ENCODE measurements at regions not wholly inside any gene's neighbourhood (a gene's known extent, or its start where the extent isn't known, plus 50 kb on each side); places are given as distances from the start of the nearest gene placed in this dataset.

GRCh38 chr2:6692819-6693218 lies 172.9 kb downstream of the CMPK2 start:
- H3K36me3 ChIP-seq (ENCODE audit: control insufficient read depth in 2 of 4, insufficient read depth in 4 of 4, low read length in 3 of 4) = no peaks in the 10 kb centered on the region
- H3K4me1 ChIP-seq (replicated peaks in 1 of 4; ENCODE audit: control insufficient read depth in 3 of 4, insufficient read depth in 4 of 4, low read length in 3 of 4) = 0 out of 7 replicates have a peak, but pooled peaks cover 0 to 4% (median 0%) of the 10 kb centered on the region in 4 experiments
- ChIA-PET CTCF (ENCODE audit: partially characterized antibody) (interaction anchor here (1.2 kb wide), 1 partner anchor 136 kb away, joined by 3 read pairs; no protein-coding TSS in a partner anchor), POLR2A (ENCODE audit: partially characterized antibody) (no interaction called here)
- H4K91ac ChIP-seq (replicated peaks; ENCODE audit: insufficient read length, low read length) = no peak overlapping the region
- H4K8ac ChIP-seq (ENCODE audit: extremely low read depth, insufficient read depth, low read length) = no peak overlapping the region
- H3K27me3 ChIP-seq (replicated peaks in 1 of 4; ENCODE audit: control insufficient read depth in 3 of 4, extremely low read depth in 1 of 4, insufficient read depth in 3 of 4, low read length in 3 of 4) = no peaks in the 10 kb centered on the region
- DNase-seq (ENCODE audit: low read depth in 1 of 2, low spot score in 2 of 2) (no peak), FAIRE-seq (no peak)
- 100% methylated on average over 1 of the region's 1 CpG; no CpG with 5 or more reads in 1 of the 2 experiments for whole genome bisulfite sequencing, 2 experiments (ENCODE audit: extremely low coverage in 1 of 2, insufficient coverage in 1 of 2, insufficient read length in 1 of 2, insufficient replicate concordance in 2 of 2, low coverage in 1 of 2, low lambda C conversion rate in 2 of 2, missing lambda C conversion rate in 1 of 2)
- H3K27ac ChIP-seq (ENCODE audit: low read depth, low read length) = no peak overlapping the region
- no peak overlapping the region for H2BK5ac ChIP-seq (ENCODE audit: low read depth, low read length)
- TF ChIP-seq ZNF274 (IDR thresholded peaks at IDR 0.05; ENCODE audit: borderline replicate concordance, extremely low read depth, low read length) (no peak), JUND (IDR thresholded peaks at IDR 0.05; ENCODE audit: low read length) (no peak), TEAD4 (IDR thresholded peaks at IDR 0.05; ENCODE audit: low read depth, low read length) (no peak), FOSL1 (IDR thresholded peaks at IDR 0.05; ENCODE audit: insufficient read depth, low read depth, low read length) (no peak), SIN3A (conservative IDR thresholded peaks at IDR 0.05 in 1 of 2, IDR thresholded peaks at IDR 0.05 in 1 of 2; ENCODE audit: low read depth in 1 of 2, low read length in 2 of 2) (no peak), BCL11A (IDR thresholded peaks at IDR 0.05; ENCODE audit: low read depth in 2 of 2, low read length in 2 of 2) (no peak), RFX5 (IDR thresholded peaks at IDR 0.05; ENCODE audit: borderline replicate concordance, low read depth, low read length) (no peak)
- TF ChIP-seq, protein P1, sequence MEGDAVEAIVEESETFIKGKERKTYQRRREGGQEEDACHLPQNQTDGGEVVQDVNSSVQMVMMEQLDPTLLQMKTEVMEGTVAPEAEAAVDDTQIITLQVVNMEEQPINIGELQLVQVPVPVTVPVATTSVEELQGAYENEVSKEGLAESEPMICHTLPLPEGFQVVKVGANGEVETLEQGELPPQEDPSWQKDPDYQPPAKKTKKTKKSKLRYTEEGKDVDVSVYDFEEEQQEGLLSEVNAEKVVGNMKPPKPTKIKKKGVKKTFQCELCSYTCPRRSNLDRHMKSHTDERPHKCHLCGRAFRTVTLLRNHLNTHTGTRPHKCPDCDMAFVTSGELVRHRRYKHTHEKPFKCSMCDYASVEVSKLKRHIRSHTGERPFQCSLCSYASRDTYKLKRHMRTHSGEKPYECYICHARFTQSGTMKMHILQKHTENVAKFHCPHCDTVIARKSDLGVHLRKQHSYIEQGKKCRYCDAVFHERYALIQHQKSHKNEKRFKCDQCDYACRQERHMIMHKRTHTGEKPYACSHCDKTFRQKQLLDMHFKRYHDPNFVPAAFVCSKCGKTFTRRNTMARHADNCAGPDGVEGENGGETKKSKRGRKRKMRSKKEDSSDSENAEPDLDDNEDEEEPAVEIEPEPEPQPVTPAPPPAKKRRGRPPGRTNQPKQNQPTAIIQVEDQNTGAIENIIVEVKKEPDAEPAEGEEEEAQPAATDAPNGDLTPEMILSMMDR (IDR thresholded peaks at IDR 0.05; ENCODE audit: control extremely low read depth in 1 of 3, insufficient read depth in 1 of 3, low read depth in 1 of 3, low read length in 3 of 3) = no peak
- H2BK20ac ChIP-seq (ENCODE audit: low read length) = no peak overlapping the region
- no peak overlapping the region for H3K4ac ChIP-seq (replicated peaks; ENCODE audit: insufficient read length, low read depth, low read length)
- H3K14ac ChIP-seq (ENCODE audit: insufficient read length) = no peak overlapping the region
- no peak overlapping the region for H4K5ac ChIP-seq (ENCODE audit: insufficient read length, low read depth, low read length)
- H3K23me2 ChIP-seq (ENCODE audit: low read depth, low read length) = no peaks in the 10 kb centered on the region
- no peak overlapping the region for H3K56ac ChIP-seq (replicated peaks; ENCODE audit: insufficient read length, low read depth, low read length)
- no peak overlapping the region for H2AK5ac ChIP-seq (ENCODE audit: low read depth, low read length)
- H2BK120ac ChIP-seq (replicated peaks; ENCODE audit: low read depth, low read length) = no peak overlapping the region
- no peaks in the 10 kb centered on the region for H3K9me3 ChIP-seq (ENCODE audit: insufficient read depth in 2 of 2, low read depth in 1 of 2, low read length in 1 of 2)
- H3K79me2 ChIP-seq (ENCODE audit: control insufficient read depth in 1 of 2, insufficient read depth in 2 of 2, low read length in 2 of 2) = no peaks in the 10 kb centered on the region
- no peak overlapping the region for H3K23ac ChIP-seq (ENCODE audit: insufficient read length)
- H2BK12ac ChIP-seq (ENCODE audit: low read depth, low read length) = no peak overlapping the region
- H3K79me1 ChIP-seq (ENCODE audit: low read depth, low read length) = no peaks in the 10 kb centered on the region
- no peak overlapping the region for H3K4me3 ChIP-seq (ENCODE audit: extremely low read depth in 1 of 4, insufficient read depth in 2 of 4, low read depth in 3 of 4, low read length in 4 of 4)
- H3K9ac ChIP-seq (replicated peaks in 1 of 4; ENCODE audit: extremely low read depth in 1 of 4, low read depth in 3 of 4, low read length in 3 of 4) = no peak overlapping the region
- H3K4me2 ChIP-seq (ENCODE audit: insufficient read depth in 1 of 2, low read depth in 2 of 2, low read length in 2 of 2) = no peak overlapping the region
- no peak overlapping the region for H2AFZ ChIP-seq (ENCODE audit: low read length)
- no peak overlapping the region for H3K18ac ChIP-seq (ENCODE audit: extremely low read depth, low read length)
- no peak overlapping the region for H2BK15ac ChIP-seq (ENCODE audit: low read length)
- H4K20me1 ChIP-seq (replicated peaks in 1 of 2; ENCODE audit: control insufficient read depth in 1 of 2, insufficient read depth in 2 of 2, low read length in 2 of 2) = no peaks in the 10 kb centered on the region

All from H1 (cell line).